ENCODE measurements at regions not wholly inside any gene's neighbourhood (a gene's known extent, or its start where the extent isn't known, plus 50 kb on each side); places are given as distances from the start of the nearest gene placed in this dataset.
"Not testable (repeated sequence)": the region's sequence is repeated elsewhere in the genome, so short reads cannot be mapped to it uniquely, and the experiment has no call there.

DNA sequence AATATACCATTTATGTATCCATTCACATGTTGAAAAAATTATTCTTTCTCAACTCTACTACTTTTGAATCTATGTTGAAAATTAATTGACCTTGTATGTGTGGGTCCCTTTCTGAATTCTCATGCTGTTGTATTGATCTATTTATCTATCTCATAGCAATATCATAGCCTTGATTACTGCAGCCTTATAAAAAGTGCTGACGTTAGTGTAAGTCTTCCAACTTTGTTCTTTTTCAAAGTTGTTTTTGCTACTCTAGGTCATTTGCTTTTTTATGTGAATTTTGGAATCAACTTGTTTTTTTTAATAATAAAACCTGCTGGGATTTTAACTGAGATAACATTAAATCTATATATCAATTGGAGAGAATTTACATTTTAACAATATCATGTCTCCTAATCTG, 52.2 kb upstream of the PAX3 start:
- DNase-seq = no peak

- no peak for DNase-seq
These were observed 54.2 kb upstream of the PAX3 start for GRCh38 chr2:222352981-222353380.

- DNase-seq = peak; percentile 1 to 69
These were observed 55.2 kb upstream of the PAX3 start for GRCh38 chr2:222353993-222354392.

GRCh38 chr2:222355860-222356259, 57.1 kb upstream of the PAX3 start:
- no peak for DNase-seq

GRCh38 chr2:222357930-222358329, 59.1 kb upstream of the PAX3 start:
- DNase-seq = no peak

DNA sequence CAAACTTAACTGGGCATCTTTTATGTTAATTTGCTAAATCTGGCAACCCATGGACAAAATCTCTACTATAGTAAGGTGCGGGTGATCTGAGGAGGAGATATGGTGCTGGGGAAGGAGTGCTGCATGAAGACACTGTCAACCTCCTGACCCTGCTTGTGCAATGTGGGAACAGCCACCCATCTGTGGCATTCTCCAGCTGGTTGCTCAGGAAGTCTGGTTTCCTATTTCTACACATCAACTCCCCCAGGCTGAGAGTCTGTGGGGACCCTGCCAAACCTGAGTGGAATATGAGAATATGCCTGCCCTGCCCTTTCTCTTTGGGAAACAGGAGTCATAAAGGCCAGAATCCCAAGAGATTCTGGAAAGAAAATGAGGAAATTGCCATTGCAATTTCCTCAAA, 60.1 kb upstream of the PAX3 start:
- no peak for DNase-seq

DNA sequence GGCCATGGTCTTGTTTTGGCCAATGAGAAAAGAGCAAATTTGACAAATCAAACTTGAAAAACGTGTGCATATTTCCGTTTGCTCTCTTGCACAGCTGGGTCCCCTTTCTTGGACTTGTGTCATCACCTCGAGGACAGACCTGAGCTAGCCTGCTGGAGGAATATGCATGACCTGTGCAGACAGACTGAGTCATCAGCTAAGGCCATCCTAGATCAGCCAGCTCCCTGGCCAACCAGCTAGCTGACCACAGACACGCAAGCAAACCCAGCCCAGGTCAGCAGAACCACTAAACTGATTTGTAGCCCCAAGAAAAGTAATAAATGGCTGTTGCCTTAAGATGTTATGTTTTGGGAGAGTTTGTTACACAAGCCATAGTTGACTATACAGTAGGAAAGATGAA, 61.3 kb upstream of the PAX3 start:
- DNase-seq = no peak

- no peak for DNase-seq
These were observed 62.2 kb upstream of the PAX3 start for GRCh38 chr2:222360997-222361396.

- no peak for DNase-seq
These were observed 62.6 kb upstream of the SGPP2 start for GRCh38 chr2:222361787-222362186.

GRCh38 chr2:222362336-222362735, 62.0 kb upstream of the SGPP2 start:
- DNase-seq = no peak

- no peak for DNase-seq
These were observed 60.0 kb upstream of the SGPP2 start for GRCh38 chr2:222364285-222364895.

DNA sequence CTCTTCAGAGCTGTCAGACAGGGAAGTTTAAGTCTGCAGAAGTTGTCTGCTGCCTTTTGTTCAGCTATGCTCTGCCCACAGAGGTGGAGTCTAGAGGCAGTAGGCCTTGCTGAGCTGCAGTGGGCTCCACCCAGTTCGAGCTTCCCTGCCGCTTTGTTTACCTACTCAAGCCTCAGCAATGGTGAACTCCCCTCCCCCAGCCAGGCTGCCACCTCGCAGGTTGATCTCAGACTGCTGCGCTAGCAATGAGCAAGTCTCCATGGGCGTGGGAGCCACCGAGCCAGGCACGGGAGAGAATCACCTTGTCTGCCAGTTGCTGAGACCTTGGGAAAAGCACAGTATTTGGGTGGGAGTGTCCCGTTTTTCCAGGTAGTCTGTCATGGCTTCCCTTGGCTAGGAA, 56.1 kb upstream of the SGPP2 start:
- DNase-seq = not testable (repeated sequence)

DNA sequence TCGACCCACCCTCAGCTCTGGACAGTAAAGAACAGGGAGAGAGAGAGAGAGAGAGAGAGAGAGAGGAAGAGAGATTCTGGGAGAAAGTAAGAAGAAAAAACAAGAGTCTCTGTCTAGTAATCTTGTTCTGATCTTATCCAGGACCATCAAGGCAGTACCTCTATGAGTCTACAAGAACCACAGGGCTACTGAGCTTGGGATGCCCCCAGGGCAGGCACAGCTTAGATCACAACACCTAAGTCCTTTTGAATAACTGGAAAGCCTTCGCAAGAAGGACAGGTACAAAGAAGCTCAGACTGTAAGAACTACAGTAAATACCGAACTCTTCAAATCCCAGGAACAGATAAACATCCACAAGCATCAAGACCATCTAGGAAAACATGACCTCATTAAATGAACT, 51.4 kb upstream of the SGPP2 start:
- no peak for DNase-seq

Measured in NCI-H2081 (cell line).